ENCODE measurements at regions not wholly inside any gene's neighbourhood (a gene's known extent, or its start where the extent isn't known, plus 50 kb on each side); places are given as distances from the start of the nearest gene placed in this dataset.

- TF ChIP-seq CTCF (conservative IDR thresholded peaks at IDR 0.05 in 1 of 2, IDR thresholded peaks at IDR 0.05 in 1 of 2; ENCODE audit: extremely low read depth in 1 of 2, insufficient read depth in 1 of 2, low read depth in 1 of 2, low read length in 2 of 2): no peak
- no peak for TF ChIP-seq EZH2 (IDR thresholded peaks at IDR 0.05; ENCODE audit: borderline replicate concordance, low read length)
Observed at GRCh38 chr19:30276883-30277280, 95.3 kb upstream of the ZNF536 start.
